Suprapubic skin (tissue), 4 donors: ENCODE measurements at regions not wholly inside any gene's neighbourhood (a gene's known extent, or its start where the extent isn't known, plus 50 kb on each side); places are given as distances from the start of the nearest gene placed in this dataset.

Experiments
- DNase-seq, 2 donors: peaks; one replicate each; pipeline ENCODE4 v3.0.0-alpha.2; 2019; ENCODE audit warnings: low spot score in 2 of 2
- H3K27ac ChIP-seq: fragments of 200-600 bp; sonication (generic); one replicate; pipeline ENCODE4 v1.5.1; 2019
- H3K27me3 ChIP-seq: fragments of 200-600 bp; sonication (generic); one replicate; pipeline ENCODE4 v1.5.1; 2019
- H3K36me3 ChIP-seq: fragments of 200-600 bp; sonication (generic); one replicate; pipeline ENCODE4 v1.5.1; 2019
- H3K4me1 ChIP-seq: fragments of 200-600 bp; sonication (generic); one replicate; pipeline ENCODE4 v1.5.1; 2019
- H3K4me3 ChIP-seq: fragments of 200-600 bp; sonication (generic); one replicate; pipeline ENCODE4 v1.5.1; 2019; ENCODE audit warnings: mild to moderate bottlenecking
- H3K9me3 ChIP-seq: fragments of 200-600 bp; sonication (generic); one replicate; pipeline ENCODE4 v1.5.1; 2019
- CTCF ChIP-seq, 2 donors: fragments of 200-600 bp in 1 of 2; fragments of 450-650 bp in 1 of 2; sonication (generic) in 1 of 2; IDR thresholded peaks; one replicate each; pipeline ENCODE4 v1.5.1; 2016 to 2019; ENCODE audit warnings: antibody characterized with exemption in 2 of 2, mild to moderate bottlenecking in 1 of 2, moderate library complexity in 1 of 2
- EP300 ChIP-seq: sonication (generic); formaldehyde crosslinking; IDR thresholded peaks from one replicate; pipeline ENCODE4 v1.6.1; 2017; ENCODE audit warnings: antibody characterized with exemption
- POLR2A ChIP-seq, 2 donors: fragments of 450-650 bp; IDR thresholded peaks; one replicate each; pipeline ENCODE4 v1.6.1; 2017; ENCODE audit warnings: antibody characterized with exemption in 2 of 2, mild to moderate bottlenecking in 2 of 2, moderate library complexity in 2 of 2
- POLR2AphosphoS5 ChIP-seq, 3 donors: sonication (generic); formaldehyde crosslinking; IDR thresholded peaks; one replicate each; pipeline ENCODE4 v1.6.1; 2017; ENCODE audit warnings: antibody characterized with exemption in 3 of 3
- WGBS: methylation state at CpG from one replicate; pipeline ENCODE4 v1.1.5; 2018; 5-methylcytosine and 5-hydroxymethylcytosine counted together

GRCh38 chr7:131124001-131124629 is 203.6 kb upstream of the MKLN1 start:
- 91% methylated on average over 4 of the region's 4 CpGs for WGBS

GRCh38 chr7:131124867-131125266 is 202.8 kb upstream of the MKLN1 start:
- Histone ChIP-seq H3K9me3 (no peaks in the 10 kb centered on the region), H3K27ac (no peak overlapping the region), H3K27me3 (no peaks in the 10 kb centered on the region), H3K4me1 (no peaks in the 10 kb centered on the region), H3K4me3 (no peak overlapping the region), H3K36me3 (no peaks in the 10 kb centered on the region)
- DNase-seq, result no peak
- 58% methylated on average over 3 of the region's 3 CpGs for WGBS
- TF ChIP-seq POLR2AphosphoS5 (IDR thresholded peaks at IDR 0.05) (no peak), POLR2A (IDR thresholded peaks at IDR 0.05) (no peak), EP300 (no peak), CTCF (IDR thresholded peaks at IDR 0.05) (no peak)

More at GRCh38 chr7:131124001-131124629, 203.6 kb upstream of the MKLN1 start:
- Histone ChIP-seq H3K9me3 (peaks cover 6% of the 10 kb centered on the region), H3K4me3 (no peak overlapping the region), H3K27me3 (no peaks in the 10 kb centered on the region), H3K4me1 (no peaks in the 10 kb centered on the region), H3K36me3 (no peaks in the 10 kb centered on the region), H3K27ac (no peak overlapping the region)
- TF ChIP-seq POLR2AphosphoS5 (IDR thresholded peaks at IDR 0.05) (no peak), EP300 (no peak), POLR2A (IDR thresholded peaks at IDR 0.05) (no peak), CTCF (IDR thresholded peaks at IDR 0.05) (no peak)
- no peak for DNase-seq

GRCh38 chr7:131130324-131130723 is 197.4 kb upstream of the MKLN1 start:
- no peak for DNase-seq
- H3K27ac ChIP-seq, result no peak overlapping the region
- H3K4me1 ChIP-seq, result no peaks in the 10 kb centered on the region
- TF ChIP-seq POLR2A (IDR thresholded peaks at IDR 0.05) (no peak), EP300 (no peak), POLR2AphosphoS5 (IDR thresholded peaks at IDR 0.05) (no peak), CTCF (IDR thresholded peaks at IDR 0.05) (no peak)
- WGBS, result 89% methylated on average over 4 of the region's 4 CpGs
- H3K9me3 ChIP-seq, result no peaks in the 10 kb centered on the region
- no peak overlapping the region for H3K4me3 ChIP-seq
- H3K27me3 ChIP-seq, result no peaks in the 10 kb centered on the region
- no peaks in the 10 kb centered on the region for H3K36me3 ChIP-seq

GRCh38 chr7:131131012-131131745 is 196.5 kb upstream of the MKLN1 start:
- DNase-seq, result no peak
- Histone ChIP-seq H3K36me3 (no peaks in the 10 kb centered on the region), H3K27ac (no peak overlapping the region), H3K9me3 (no peaks in the 10 kb centered on the region), H3K27me3 (no peaks in the 10 kb centered on the region), H3K4me3 (no peak overlapping the region), H3K4me1 (no peaks in the 10 kb centered on the region)
- TF ChIP-seq CTCF (IDR thresholded peaks at IDR 0.05) (no peak), POLR2A (IDR thresholded peaks at IDR 0.05) (no peak), EP300 (no peak), POLR2AphosphoS5 (IDR thresholded peaks at IDR 0.05) (no peak)
- 94% methylated on average over 6 of the region's 6 CpGs for WGBS

- Histone ChIP-seq H3K36me3 (no peaks in the 10 kb centered on the region), H3K9me3 (no peaks in the 10 kb centered on the region), H3K4me3 (no peak overlapping the region), H3K27me3 (no peaks in the 10 kb centered on the region), H3K4me1 (no peaks in the 10 kb centered on the region), H3K27ac (no peak overlapping the region)
- no peak for DNase-seq
- TF ChIP-seq CTCF (IDR thresholded peaks at IDR 0.05) (no peak), POLR2AphosphoS5 (IDR thresholded peaks at IDR 0.05) (no peak), POLR2A (IDR thresholded peaks at IDR 0.05) (no peak), EP300 (no peak)
- 91% methylated on average over 3 of the region's 3 CpGs for WGBS
These were observed 195.8 kb upstream of the MKLN1 start for GRCh38 chr7:131131746-131132431.
